ENCODE measurements at regions not wholly inside any gene's neighbourhood (a gene's known extent, or its start where the extent isn't known, plus 50 kb on each side); places are given as distances from the start of the nearest gene placed in this dataset.

DNA sequence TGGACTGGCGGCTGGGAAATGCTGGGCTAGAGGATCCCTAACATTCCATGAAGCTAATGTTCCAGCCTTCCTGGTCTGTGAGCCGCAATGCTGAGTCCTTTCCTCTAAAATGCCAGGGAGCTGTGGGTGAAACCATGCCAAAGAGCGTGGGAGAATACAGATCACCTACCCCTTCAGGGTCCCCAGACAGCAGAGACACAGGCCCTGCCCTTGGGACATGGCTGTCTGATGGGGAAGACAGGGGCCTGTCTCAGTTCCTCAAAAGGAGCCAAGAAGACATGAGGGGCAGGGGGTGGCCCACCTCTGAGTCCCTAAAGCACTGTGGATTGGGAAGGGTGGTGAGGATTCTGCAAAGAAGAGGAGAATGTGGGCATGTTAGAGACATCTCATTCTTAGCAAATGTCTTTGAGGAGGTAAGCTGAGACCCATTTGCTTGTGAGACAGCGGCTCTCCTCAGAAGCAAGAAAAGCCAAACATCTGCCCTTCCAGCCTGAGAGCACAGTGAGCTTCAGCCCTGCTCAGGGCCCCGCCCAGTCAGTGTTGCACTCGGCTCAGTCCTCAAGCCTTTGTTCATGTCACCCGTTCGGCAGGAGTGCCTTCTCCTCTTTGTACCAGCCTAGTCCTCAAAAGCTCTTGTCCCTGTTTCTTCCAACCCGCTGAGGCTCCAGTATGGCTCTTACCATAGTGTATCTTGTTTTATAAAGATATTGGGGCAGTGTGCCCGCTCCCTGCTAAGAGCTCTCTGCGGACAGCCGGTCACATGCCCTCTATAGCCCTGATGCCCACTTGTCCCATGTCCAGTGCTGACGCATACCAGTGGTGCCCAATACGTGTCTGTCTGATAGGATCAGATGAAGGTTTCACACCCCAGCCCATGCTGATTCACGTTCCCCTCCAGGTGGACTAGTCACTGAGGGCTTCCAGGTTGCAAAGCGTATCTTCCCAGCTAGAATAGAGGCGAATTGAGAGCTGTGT lies 286.2 kb downstream of the CYP26B1 start:
- TF ChIP-seq POGZ (CRISPR knock-in tag; IDR thresholded peaks at IDR 0.05): no peak
- TF ChIP-seq, protein P1, sequence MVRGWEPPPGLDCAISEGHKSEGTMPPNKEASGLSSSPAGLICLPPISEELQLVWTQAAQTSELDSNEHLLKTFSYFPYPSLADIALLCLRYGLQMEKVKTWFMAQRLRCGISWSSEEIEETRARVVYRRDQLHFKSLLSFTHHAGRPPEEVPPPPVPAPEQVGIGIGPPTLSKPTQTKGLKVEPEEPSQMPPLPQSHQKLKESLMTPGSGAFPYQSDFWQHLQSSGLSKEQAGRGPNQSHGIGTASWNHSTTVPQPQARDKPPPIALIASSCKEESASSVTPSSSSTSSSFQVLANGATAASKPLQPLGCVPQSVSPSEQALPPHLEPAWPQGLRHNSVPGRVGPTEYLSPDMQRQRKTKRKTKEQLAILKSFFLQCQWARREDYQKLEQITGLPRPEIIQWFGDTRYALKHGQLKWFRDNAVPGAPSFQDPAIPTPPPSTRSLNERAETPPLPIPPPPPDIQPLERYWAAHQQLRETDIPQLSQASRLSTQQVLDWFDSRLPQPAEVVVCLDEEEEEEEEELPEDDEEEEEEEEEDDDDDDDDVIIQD (CRISPR knock-in tag; IDR thresholded peaks at IDR 0.05; ENCODE audit: low read depth): no peak
- TF ChIP-seq, protein P2, sequence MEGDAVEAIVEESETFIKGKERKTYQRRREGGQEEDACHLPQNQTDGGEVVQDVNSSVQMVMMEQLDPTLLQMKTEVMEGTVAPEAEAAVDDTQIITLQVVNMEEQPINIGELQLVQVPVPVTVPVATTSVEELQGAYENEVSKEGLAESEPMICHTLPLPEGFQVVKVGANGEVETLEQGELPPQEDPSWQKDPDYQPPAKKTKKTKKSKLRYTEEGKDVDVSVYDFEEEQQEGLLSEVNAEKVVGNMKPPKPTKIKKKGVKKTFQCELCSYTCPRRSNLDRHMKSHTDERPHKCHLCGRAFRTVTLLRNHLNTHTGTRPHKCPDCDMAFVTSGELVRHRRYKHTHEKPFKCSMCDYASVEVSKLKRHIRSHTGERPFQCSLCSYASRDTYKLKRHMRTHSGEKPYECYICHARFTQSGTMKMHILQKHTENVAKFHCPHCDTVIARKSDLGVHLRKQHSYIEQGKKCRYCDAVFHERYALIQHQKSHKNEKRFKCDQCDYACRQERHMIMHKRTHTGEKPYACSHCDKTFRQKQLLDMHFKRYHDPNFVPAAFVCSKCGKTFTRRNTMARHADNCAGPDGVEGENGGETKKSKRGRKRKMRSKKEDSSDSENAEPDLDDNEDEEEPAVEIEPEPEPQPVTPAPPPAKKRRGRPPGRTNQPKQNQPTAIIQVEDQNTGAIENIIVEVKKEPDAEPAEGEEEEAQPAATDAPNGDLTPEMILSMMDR (CRISPR knock-in tag; IDR thresholded peaks at IDR 0.05): no peak
- TF ChIP-seq POLR2AphosphoS5 (IDR thresholded peaks at IDR 0.05; ENCODE audit: low read depth, low read length): no peak

Measured in HepG2 (cell line).